PFSK-1 (cell line): ENCODE measurements at regions not wholly inside any gene's neighbourhood (a gene's known extent, or its start where the extent isn't known, plus 50 kb on each side); places are given as distances from the start of the nearest gene placed in this dataset.

Source experiments
- FOXP2 ChIP-seq: optimal IDR thresholded peaks from 2 replicates; pipeline ENCODE3; 2011; ENCODE audit warnings: borderline replicate concordance, control low read depth, inconsistent platforms; ENCODE audit not compliant: insufficient read depth; ENCODE audit errors: extremely low read length, extremely low read depth
- POLR2AphosphoS5 ChIP-seq: IDR thresholded peaks from 2 replicates; pipeline ENCODE4 v1.6.1; 2012; ENCODE audit warnings: low read depth, mild to moderate bottlenecking, control low read depth, low read length, moderate library complexity
- REST ChIP-seq, 2 experiments: IDR thresholded peaks; 2 replicates each; pipeline versions ENCODE4 v1.6.1 to v1.8.0; 2011 to 2012; ENCODE audit warnings: low read depth in 2 of 2, low read length in 2 of 2, control low read depth in 1 of 2, inconsistent platforms in 1 of 2, mild to moderate bottlenecking in 1 of 2, moderate library complexity in 1 of 2; ENCODE audit not compliant: insufficient read depth in 1 of 2
- SIN3A ChIP-seq: IDR thresholded peaks from 2 replicates; pipeline ENCODE4 v1.6.1; 2012; ENCODE audit warnings: mild to moderate bottlenecking, low read length, moderate library complexity, borderline replicate concordance; ENCODE audit not compliant: insufficient read depth
- TAF1 ChIP-seq: IDR thresholded peaks from 2 replicates; pipeline ENCODE4 v1.6.1; 2012; ENCODE audit warnings: low read length, control low read depth, borderline replicate concordance; ENCODE audit not compliant: insufficient read depth

- TF ChIP-seq TAF1 (no peak), REST (IDR thresholded peaks at IDR 0.05; ENCODE audit: insufficient read depth in 1 of 2, low read depth in 2 of 2, low read length in 2 of 2) (no peak), POLR2AphosphoS5 (no peak), FOXP2 (no peak), SIN3A (no peak)
These were observed 369.3 kb upstream of the DCN start for GRCh38 chr12:91551927-91552326.

GRCh38 chr12:91551242-91551641, 368.6 kb upstream of the DCN start:
- no peak for TF ChIP-seq FOXP2
- no peak for TF ChIP-seq TAF1
- no peak for TF ChIP-seq REST (IDR thresholded peaks at IDR 0.05; ENCODE audit: insufficient read depth in 1 of 2, low read depth in 2 of 2, low read length in 2 of 2)
- no peak for TF ChIP-seq POLR2AphosphoS5
- TF ChIP-seq SIN3A: no peak

DNA sequence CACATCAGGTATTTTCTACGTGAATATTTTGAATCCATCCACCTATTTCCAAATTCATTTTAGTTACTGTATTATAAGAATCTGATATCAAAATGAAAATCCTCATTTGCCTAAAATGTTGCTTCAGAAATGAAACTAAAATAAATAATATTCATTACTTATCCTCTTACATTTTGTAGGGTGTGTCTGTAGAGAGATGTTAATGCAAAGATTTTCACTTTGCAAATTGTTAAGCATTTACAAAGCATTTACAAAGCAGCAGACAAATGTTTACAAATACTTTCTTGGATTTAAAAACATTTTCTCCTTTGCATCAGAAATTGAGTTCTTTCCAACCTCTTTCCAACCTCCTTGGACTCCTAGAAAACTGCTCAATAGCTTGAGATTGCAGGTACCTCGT, 360.0 kb upstream of the DCN start:
- TF ChIP-seq REST (IDR thresholded peaks at IDR 0.05; ENCODE audit: insufficient read depth in 1 of 2, low read depth in 2 of 2, low read length in 2 of 2) (no peak), POLR2AphosphoS5 (no peak), SIN3A (no peak), TAF1 (no peak), FOXP2 (no peak)

- TF ChIP-seq FOXP2: no peak
- no peak for TF ChIP-seq TAF1
- TF ChIP-seq SIN3A: no peak
- TF ChIP-seq POLR2AphosphoS5: no peak
- TF ChIP-seq REST (IDR thresholded peaks at IDR 0.05; ENCODE audit: insufficient read depth in 1 of 2, low read depth in 2 of 2, low read length in 2 of 2): no peak
These were observed 359.4 kb upstream of the DCN start for GRCh38 chr12:91542067-91542466.

- TF ChIP-seq TAF1: no peak
- no peak for TF ChIP-seq FOXP2
- TF ChIP-seq SIN3A: no peak
- no peak for TF ChIP-seq POLR2AphosphoS5
- TF ChIP-seq REST (IDR thresholded peaks at IDR 0.05; ENCODE audit: insufficient read depth in 1 of 2, low read depth in 2 of 2, low read length in 2 of 2): no peak
These were observed 355.8 kb upstream of the DCN start for GRCh38 chr12:91538418-91538817.
